Heart left ventricle (tissue), 16 donors: ENCODE measurements at regions not wholly inside any gene's neighbourhood (a gene's known extent, or its start where the extent isn't known, plus 50 kb on each side); places are given as distances from the start of the nearest gene placed in this dataset.

Experiments used
- ATAC-seq, 4 donors: fragments of 200-7000 bp; cut with Tn5 transposase; one replicate each; pipeline ENCODE4 v1.9.1; 2020 to 2022; ENCODE audit warnings: moderate library complexity in 4 of 4, mild to moderate bottlenecking in 3 of 4, moderate number of reproducible peaks in 1 of 4
- DNase-seq, 5 donors: peaks; one replicate each; pipeline ENCODE4 v3.0.0-alpha.2; 2020
- H3K27ac ChIP-seq, 12 donors: fragments of 200-600 bp; sonication (generic) in 4 of 12; one replicate each; pipeline versions ENCODE4 v1.5.0 to v1.8.0; 2016 to 2022; ENCODE audit warnings: mild to moderate bottlenecking in 2 of 12
- H3K27me3 ChIP-seq, 9 donors: fragments of 200-600 bp; sonication (generic) in 2 of 9; one replicate each; pipeline versions ENCODE4 v1.5.1 to v1.8.0; 2016 to 2022; ENCODE audit warnings: mild to moderate bottlenecking in 3 of 9
- H3K36me3 ChIP-seq, 9 donors: fragments of 200-600 bp; sonication (generic) in 2 of 9; one replicate each; pipeline versions ENCODE4 v1.5.0 to v1.8.0; 2018 to 2022; ENCODE audit warnings: mild to moderate bottlenecking in 2 of 9
- H3K4me1 ChIP-seq, 12 donors: fragments of 200-600 bp; sonication (generic) in 4 of 12; one replicate each; pipeline versions ENCODE4 v1.5.0 to v1.8.0; 2016 to 2022; ENCODE audit warnings: mild to moderate bottlenecking in 3 of 12
- H3K4me3 ChIP-seq, 12 donors: fragments of 200-600 bp; sonication (generic) in 4 of 12; one replicate each; pipeline versions ENCODE4 v1.5.0 to v1.8.0; 2017 to 2022; ENCODE audit warnings: mild to moderate bottlenecking in 9 of 12, moderate library complexity in 4 of 12
- H3K9me3 ChIP-seq, 12 donors: fragments of 200-600 bp; sonication (generic) in 4 of 12; one replicate each; pipeline versions ENCODE4 v1.5.0 to v1.8.0; 2016 to 2022; ENCODE audit warnings: mild to moderate bottlenecking in 1 of 12
- CTCF ChIP-seq, 12 donors: fragments of 200-600 bp; sonication (generic) in 4 of 12; IDR thresholded peaks; one replicate each; pipeline versions ENCODE4 v1.5.0 to v1.8.0; 2018 to 2022; ENCODE audit warnings: antibody characterized with exemption in 12 of 12, mild to moderate bottlenecking in 5 of 12
- POLR2A ChIP-seq, 2 donors: fragments of 450-650 bp; IDR thresholded peaks; one replicate each; pipeline ENCODE4 v1.6.1; 2017; ENCODE audit warnings: antibody characterized with exemption in 2 of 2, mild to moderate bottlenecking in 2 of 2, moderate library complexity in 2 of 2
- WGBS, 4 donors: extraction: QIAGEN DNeasy Blood & Tissue Kit in 2 of 4; methylation state at CpG; one replicate each; pipeline versions ENCODE4 v1.1.5 to v1.1.7; 2013 to 2018; 5-methylcytosine and 5-hydroxymethylcytosine counted together
- intact Hi-C, 10 donors: fragments of 100-400 bp; cut with DNase I; formaldehyde crosslinking; loops; one replicate each; pipeline versions ENCODE4 v1.11.1 to v1.14.2; 2022
- donor health status: ischemic (EF 13 %, LVEDD 7.1; RV severe dilation, severe dysfunction).
- donor health status: healthy with polysubstance abuse.
- donor health status: DM: no; HTN: yes; CAD: no.
- donor health status: DM: no; HTN: no; CAD: no.
- donor health status: ischemic (EF 25% LVEDD 6.9; RV normal size, moderate dysfunction).
- donor health status: ischemic (EF 25% LVEDD 5.7; RV mildly dilated, moderate dysfunction).
- donor health status: healthy.
- donor health status: DM: yes; HTN: yes; CAD: no.
- donor health status: ischemic (EF 35%, LVEDD 5.7; RV mildly dilated, moderate dysfunction).
- donor health status: nonischemic (EF 11% LVEDD 7.7; RV severe dilation, severe dysfunction).
- donor health status: DM: yes; HTN: yes; CAD: no.
- donor health status: PGD.
- donor health status: ischemic (EF 29% LVEDD 5.4; RV normal size, mild dysfunction).
- donor health status: nonischemic (EF 23%, LVEDD 6.1; RV moderate dilation, normal function).

- intact Hi-C loops, result no loop called here
- no peaks in the 10 kb centered on the region for H3K4me1 ChIP-seq
- DNase-seq, result no peak
- no peaks in the 10 kb centered on the region for H3K36me3 ChIP-seq
- no peak overlapping the region for H3K27ac ChIP-seq
- TF ChIP-seq POLR2A (IDR thresholded peaks at IDR 0.05) (no peak), CTCF (IDR thresholded peaks at IDR 0.05) (no peak)
- no peak overlapping the region for H3K4me3 ChIP-seq
- ATAC-seq, result no peak
- no peaks in the 10 kb centered on the region for H3K9me3 ChIP-seq
- peaks cover 0 to 44% (median 0%) of the 10 kb centered on the region in 9 donors for H3K27me3 ChIP-seq
Observed at GRCh38 chr14:56891226-56891625, 80.9 kb upstream of the OTX2 start.

- no peak for TF ChIP-seq CTCF (IDR thresholded peaks at IDR 0.05)
- no peak for TF ChIP-seq POLR2A (IDR thresholded peaks at IDR 0.05)
- WGBS, 4 donors, result 70 to 73% (median 73%) methylated on average over 2 of the region's 2 CpGs
- H3K9me3 ChIP-seq, result no peaks in the 10 kb centered on the region
- peaks cover 0 to 38% (median 0%) of the 10 kb centered on the region in 9 donors for H3K27me3 ChIP-seq
- no peak overlapping the region for H3K4me3 ChIP-seq
- DNase-seq, result no peak
- no peaks in the 10 kb centered on the region for H3K36me3 ChIP-seq
- H3K4me1 ChIP-seq, result no peaks in the 10 kb centered on the region
- ATAC-seq, result no peak
- H3K27ac ChIP-seq, result no peak overlapping the region
- intact Hi-C loops, result no loop called here
Observed at GRCh38 chr14:56889705-56890104, 79.4 kb upstream of the OTX2 start.

- Histone ChIP-seq H3K9me3 (no peaks in the 10 kb centered on the region), H3K27ac (no peak overlapping the region), H3K4me1 (no peaks in the 10 kb centered on the region), H3K36me3 (no peaks in the 10 kb centered on the region), H3K4me3 (no peak overlapping the region), H3K27me3 (peaks cover 0 to 35% (median 5%) of the 10 kb centered on the region in 9 donors)
- intact Hi-C loops, result no loop called here
- DNase-seq, result no peak
- 57 to 66% (median 63%) methylated on average over 3 of the region's 3 CpGs for WGBS, 4 donors
- no peak for ATAC-seq
- TF ChIP-seq CTCF (IDR thresholded peaks at IDR 0.05), result no peak
- TF ChIP-seq POLR2A (IDR thresholded peaks at IDR 0.05), result no peak
Observed at GRCh38 chr14:56888274-56888673, 78.0 kb upstream of the OTX2 start.

- no peak overlapping the region for H3K27ac ChIP-seq
- H3K4me1 ChIP-seq, result no peaks in the 10 kb centered on the region
- H3K9me3 ChIP-seq, result no peaks in the 10 kb centered on the region
- TF ChIP-seq POLR2A (IDR thresholded peaks at IDR 0.05), result no peak
- DNase-seq (no peak), ATAC-seq (no peak)
- H3K36me3 ChIP-seq, result no peaks in the 10 kb centered on the region
- intact Hi-C loops, result no loop called here
- WGBS, 4 donors, result 49 to 53% (median 52%) methylated on average over 2 of the region's 2 CpGs
- H3K4me3 ChIP-seq, result no peak overlapping the region
- peaks cover 0 to 30% (median 5%) of the 10 kb centered on the region in 9 donors for H3K27me3 ChIP-seq
Observed at GRCh38 chr14:56887216-56887615, 76.9 kb upstream of the OTX2 start.

GRCh38 chr14:56886471-56887062, 76.3 kb upstream of the OTX2 start:
- no peak for ATAC-seq
- Histone ChIP-seq H3K27me3 (peaks cover 0 to 28% (median 5%) of the 10 kb centered on the region in 9 donors), H3K36me3 (no peaks in the 10 kb centered on the region), H3K4me1 (no peaks in the 10 kb centered on the region), H3K27ac (no peak overlapping the region), H3K4me3 (no peak overlapping the region), H3K9me3 (no peaks in the 10 kb centered on the region)
- 82 to 84% (median 83%) methylated on average over 6 of the region's 6 CpGs for WGBS, 4 donors
- DNase-seq, result no peak
- intact Hi-C loops, result no loop called here
- no peak for TF ChIP-seq POLR2A (IDR thresholded peaks at IDR 0.05)
- TF ChIP-seq CTCF (IDR thresholded peaks at IDR 0.05), result no peak
